OCI-LY7 (cell line): ENCODE measurements at regions not wholly inside any gene's neighbourhood (a gene's known extent, or its start where the extent isn't known, plus 50 kb on each side); places are given as distances from the start of the nearest gene placed in this dataset.

ENCODE experiments used
- BruUV-seq: library from RNA; stranded (reverse); fragments of 400-500 nt; replicated peaks from 2 replicates; lab custom pipeline; 2021; lab: Mats Ljungman, UMichigan
- CTCF ChIA-PET: fragments of 300-600 bp; sonication (Branson Sonifier 250); formaldehyde crosslinking; loops from one replicate; lab custom pipeline; 2022; ENCODE audit warnings: antibody characterized with exemption; ENCODE audit not compliant: unreplicated experiment; lab: Charles Lee
- POLR2A ChIA-PET: fragments of 300-600 bp; sonication (Branson Sonifier 250); formaldehyde crosslinking; loops from one replicate; lab custom pipeline; 2022; ENCODE audit warnings: antibody characterized with exemption; lab: Charles Lee
- DNase-seq: peaks from one replicate; pipeline ENCODE4 v3.0.0-alpha.2; 2015; ENCODE audit warnings: low spot score
- H2AFZ ChIP-seq: fragments of 200-600 bp; sonication (generic), shearing (Covaris generic); 2 replicates; pipeline ENCODE4 v1.6.1; 2014; ENCODE audit warnings: mild to moderate bottlenecking, antibody characterized with exemption, low read length, moderate library complexity
- H3K27ac ChIP-seq: fragments of 200-600 bp; sonication (generic); 2 replicates; pipeline ENCODE4 v1.5.1; 2014; ENCODE audit warnings: mixed run types, low read depth, mild to moderate bottlenecking, moderate library complexity, low read length, inconsistent platforms; ENCODE audit not compliant: poor library complexity, severe bottlenecking
- H3K36me3 ChIP-seq: fragments of 200-600 bp; sonication (generic); 2 replicates; pipeline ENCODE4 v1.6.1; 2014; ENCODE audit warnings: mild to moderate bottlenecking, antibody characterized with exemption, low read length, moderate library complexity, mixed read lengths; ENCODE audit not compliant: insufficient read depth
- H3K4me1 ChIP-seq: fragments of 200-600 bp; sonication (generic); 2 replicates; pipeline ENCODE4 v1.5.1; 2014; ENCODE audit warnings: mild to moderate bottlenecking, low read length; ENCODE audit not compliant: insufficient read depth, poor library complexity, severe bottlenecking
- H3K4me2 ChIP-seq: fragments of 200-600 bp; sonication (generic); 2 replicates; pipeline ENCODE4 v1.6.1; 2014; ENCODE audit warnings: mild to moderate bottlenecking, low read length
- H3K4me3 ChIP-seq: fragments of 200-600 bp; sonication (generic); 2 replicates; pipeline ENCODE4 v1.5.1; 2014; ENCODE audit warnings: mild to moderate bottlenecking, low read depth, low read length; ENCODE audit not compliant: poor library complexity, severe bottlenecking
- H3K79me2 ChIP-seq: fragments of 200-600 bp; sonication (generic); 2 replicates; pipeline ENCODE4 v1.6.1; 2016; ENCODE audit warnings: low read depth, mild to moderate bottlenecking, low read length, moderate library complexity, mixed read lengths; ENCODE audit not compliant: insufficient read depth
- H3K9me2 ChIP-seq: fragments of 200-600 bp; sonication (generic); 2 replicates; pipeline ENCODE4 v1.6.1; 2016; ENCODE audit warnings: mild to moderate bottlenecking, low read length, mixed read lengths; ENCODE audit not compliant: insufficient read depth
- H3K9me3 ChIP-seq: fragments of 200-600 bp; sonication (generic); 2 replicates; pipeline ENCODE4 v1.6.1; 2014; ENCODE audit warnings: mild to moderate bottlenecking, mixed run types, low read length, mixed read lengths
- H4K20me1 ChIP-seq: fragments of 200-600 bp; sonication (generic); 2 replicates; pipeline ENCODE4 v1.6.1; 2014; ENCODE audit warnings: mild to moderate bottlenecking, antibody characterized with exemption, low read length, moderate library complexity, mixed read lengths; ENCODE audit not compliant: insufficient read depth
- EZH2phosphoT487 ChIP-seq: fragments of 200-600 bp; sonication (generic); IDR thresholded peaks from 2 replicates; pipeline ENCODE4 v1.6.1; 2018; ENCODE audit warnings: low read depth, borderline replicate concordance, mild to moderate bottlenecking, mixed run types, antibody characterized with exemption, low read length, moderate library complexity, mixed read lengths
- intact Hi-C: fragments of 100-400 bp; cut with micrococcal nuclease; formaldehyde crosslinking; loops from one replicate; pipeline ENCODE4 v1.10.0; 2022; ENCODE audit not compliant: unreplicated experiment
- TF ChIP-seq, protein P1 (sequence below): fragments of 200-600 bp; sonication (generic); conservative IDR thresholded peaks from 2 replicates; pipeline ENCODE4 v1.5.1; 2014; ENCODE audit warnings: mild to moderate bottlenecking, antibody characterized with exemption, low read length, moderate library complexity, mixed read lengths

DNA sequence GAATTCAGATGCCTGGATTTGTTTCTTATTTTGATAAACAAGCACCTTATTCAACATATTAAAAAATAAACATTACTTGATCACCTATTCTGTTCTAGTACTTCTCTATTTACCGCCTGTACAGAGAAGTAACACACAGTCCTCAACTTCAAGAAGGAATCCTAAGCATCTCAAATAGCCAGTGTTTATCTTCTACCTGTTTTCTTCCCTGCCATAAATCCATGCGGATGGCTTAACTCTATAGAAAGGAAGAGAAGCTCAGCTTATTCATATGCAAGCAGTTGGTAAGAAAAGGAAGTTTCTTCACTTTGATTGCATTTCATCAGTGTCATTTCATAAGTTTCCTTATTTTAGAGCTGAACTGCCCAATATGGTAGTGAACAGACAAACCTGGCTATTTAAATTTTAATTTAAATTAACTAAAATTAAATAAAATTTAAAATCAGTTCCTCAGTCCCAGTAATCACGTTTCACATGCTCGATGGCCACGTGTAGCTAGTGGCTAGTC, 210.0 kb upstream of the PEX5L start:
- ChIA-PET POLR2A (interaction anchor here (0.6 kb wide), 3 partner anchors 341 to 922 kb away, joined by 3 read pairs; no protein-coding TSS in a partner anchor), CTCF (no interaction called here)

DNA sequence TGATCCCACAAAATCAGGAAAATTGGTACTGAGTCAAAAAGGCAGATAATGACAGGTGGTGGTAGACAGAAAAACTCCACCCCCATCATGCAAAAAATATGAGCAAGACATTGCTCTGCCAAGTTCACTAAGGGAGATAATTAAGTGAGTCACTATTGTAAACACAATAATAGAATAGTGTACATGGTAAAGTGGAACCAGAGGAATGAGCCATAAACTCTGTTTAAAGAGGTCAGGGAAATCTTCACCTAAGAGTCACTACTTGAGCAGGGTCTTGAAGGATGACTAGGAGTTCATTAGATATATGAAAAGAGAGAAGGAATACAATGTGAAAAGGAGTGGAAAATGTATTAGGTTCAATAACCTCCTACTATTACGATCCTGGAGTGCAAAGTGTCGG, 213.4 kb upstream of the PEX5L start:
- Histone ChIP-seq H3K4me1 (no peaks in the 10 kb centered on the region), H3K36me3 (no peaks in the 10 kb centered on the region), H3K4me2 (no peak overlapping the region), H3K27ac (no peak overlapping the region), H3K79me2 (no peaks in the 10 kb centered on the region), H3K4me3 (no peak overlapping the region), H3K9me2 (no peaks in the 10 kb centered on the region), H4K20me1 (no peaks in the 10 kb centered on the region), H2AFZ (no peak overlapping the region), H3K9me3 (no peaks in the 10 kb centered on the region)
- no TSS peak for BruUV-seq
- POLR2A ChIA-PET, result no interaction called here
- no peak for TF ChIP-seq EZH2phosphoT487
- TF ChIP-seq, protein P1, sequence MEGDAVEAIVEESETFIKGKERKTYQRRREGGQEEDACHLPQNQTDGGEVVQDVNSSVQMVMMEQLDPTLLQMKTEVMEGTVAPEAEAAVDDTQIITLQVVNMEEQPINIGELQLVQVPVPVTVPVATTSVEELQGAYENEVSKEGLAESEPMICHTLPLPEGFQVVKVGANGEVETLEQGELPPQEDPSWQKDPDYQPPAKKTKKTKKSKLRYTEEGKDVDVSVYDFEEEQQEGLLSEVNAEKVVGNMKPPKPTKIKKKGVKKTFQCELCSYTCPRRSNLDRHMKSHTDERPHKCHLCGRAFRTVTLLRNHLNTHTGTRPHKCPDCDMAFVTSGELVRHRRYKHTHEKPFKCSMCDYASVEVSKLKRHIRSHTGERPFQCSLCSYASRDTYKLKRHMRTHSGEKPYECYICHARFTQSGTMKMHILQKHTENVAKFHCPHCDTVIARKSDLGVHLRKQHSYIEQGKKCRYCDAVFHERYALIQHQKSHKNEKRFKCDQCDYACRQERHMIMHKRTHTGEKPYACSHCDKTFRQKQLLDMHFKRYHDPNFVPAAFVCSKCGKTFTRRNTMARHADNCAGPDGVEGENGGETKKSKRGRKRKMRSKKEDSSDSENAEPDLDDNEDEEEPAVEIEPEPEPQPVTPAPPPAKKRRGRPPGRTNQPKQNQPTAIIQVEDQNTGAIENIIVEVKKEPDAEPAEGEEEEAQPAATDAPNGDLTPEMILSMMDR, result no peak
- intact Hi-C loops, result no loop called here
- DNase-seq, result no peak
- CTCF ChIA-PET, result no interaction called here

More for the DNA sequence above, 210.0 kb upstream of the PEX5L start:
- Histone ChIP-seq H3K4me3 (no peak overlapping the region), H3K79me2 (no peaks in the 10 kb centered on the region), H3K36me3 (no peaks in the 10 kb centered on the region), H3K9me3 (no peaks in the 10 kb centered on the region), H4K20me1 (no peaks in the 10 kb centered on the region), H3K4me1 (no peaks in the 10 kb centered on the region), H3K9me2 (no peaks in the 10 kb centered on the region), H2AFZ (no peak overlapping the region), H3K27ac (no peak overlapping the region), H3K4me2 (no peak overlapping the region)
- intact Hi-C loops, result no loop called here
- TF ChIP-seq EZH2phosphoT487, result no peak
- TF ChIP-seq, protein P1, result no peak
- BruUV-seq, result no TSS peak
- DNase-seq, result no peak

DNA sequence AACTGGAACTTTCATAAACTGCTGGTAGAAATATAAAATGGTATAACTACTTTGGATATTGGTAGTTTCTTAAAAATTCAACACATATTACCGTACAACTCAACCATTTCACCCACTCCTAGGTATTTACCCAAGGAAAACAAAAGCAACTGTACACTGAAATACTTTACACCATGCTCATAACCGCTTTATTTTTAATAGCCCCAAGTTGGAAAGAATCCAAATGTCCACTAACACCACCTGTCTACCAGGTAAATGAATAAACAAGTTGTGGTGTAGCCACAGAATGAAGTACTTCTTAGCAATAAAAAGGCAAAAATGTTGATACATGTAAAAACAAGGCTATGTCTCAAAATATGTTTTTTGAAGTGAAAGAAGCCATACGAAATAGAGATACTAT, 215.9 kb upstream of the PEX5L start:
- intact Hi-C loops, result no loop called here
- Histone ChIP-seq H3K4me1 (no peaks in the 10 kb centered on the region), H2AFZ (no peak overlapping the region), H3K4me3 (no peak overlapping the region), H3K9me3 (no peaks in the 10 kb centered on the region), H3K4me2 (no peak overlapping the region), H3K36me3 (no peaks in the 10 kb centered on the region), H3K27ac (no peak overlapping the region), H3K79me2 (no peaks in the 10 kb centered on the region), H4K20me1 (no peaks in the 10 kb centered on the region), H3K9me2 (no peaks in the 10 kb centered on the region)
- no TSS peak for BruUV-seq
- no peak for DNase-seq
- TF ChIP-seq, protein P1, result no peak
- no peak for TF ChIP-seq EZH2phosphoT487
- ChIA-PET POLR2A (no interaction called here), CTCF (no interaction called here)
